ENCODE measurements at regions not wholly inside any gene's neighbourhood (a gene's known extent, or its start where the extent isn't known, plus 50 kb on each side); places are given as distances from the start of the nearest gene placed in this dataset.

- TF ChIP-seq CTCF (IDR thresholded peaks at IDR 0.05) (no peak), POLR2AphosphoS2 (conservative IDR thresholded peaks at IDR 0.05; ENCODE audit: low read length) (no peak), POLR2A (IDR thresholded peaks at IDR 0.05; ENCODE audit: low read length) (no peak), ESRRA (IDR thresholded peaks at IDR 0.05; ENCODE audit: borderline replicate concordance, low read length) (no peak)
Measured at GRCh38 chr3:22121068-22121701, 370.2 kb upstream of the ZNF385D start.
